Lower lobe of right lung (tissue), 2 donors: ENCODE measurements at regions not wholly inside any gene's neighbourhood (a gene's known extent, or its start where the extent isn't known, plus 50 kb on each side); places are given as distances from the start of the nearest gene placed in this dataset.

Source experiments
- ATAC-seq, 2 donors: fragments of 200-7000 bp; cut with Tn5 transposase; one replicate each; pipeline ENCODE4 v1.9.1; 2020 to 2022; ENCODE audit warnings: mild to moderate bottlenecking in 2 of 2, moderate library complexity in 2 of 2
- DNase-seq: peaks from one replicate; pipeline ENCODE4 v3.0.0-alpha.2; 2020
- H3K27ac ChIP-seq: fragments of 200-600 bp; one replicate; pipeline ENCODE4 v1.8.0; 2022
- H3K27me3 ChIP-seq: fragments of 200-600 bp; one replicate; pipeline ENCODE4 v1.8.0; 2022; ENCODE audit warnings: low read depth
- H3K36me3 ChIP-seq: fragments of 200-600 bp; one replicate; pipeline ENCODE4 v1.8.0; 2022; ENCODE audit warnings: mild to moderate bottlenecking
- H3K4me1 ChIP-seq: fragments of 200-600 bp; one replicate; pipeline ENCODE4 v1.8.0; 2022
- H3K4me3 ChIP-seq: fragments of 200-600 bp; one replicate; pipeline ENCODE4 v1.8.0; 2022; ENCODE audit warnings: mild to moderate bottlenecking
- H3K9me3 ChIP-seq: fragments of 200-600 bp; one replicate; pipeline ENCODE4 v1.8.0; 2022
- CTCF ChIP-seq: fragments of 200-600 bp; IDR thresholded peaks from one replicate; pipeline ENCODE4 v1.8.0; 2022; ENCODE audit warnings: antibody characterized with exemption, mild to moderate bottlenecking
- intact Hi-C: fragments of 100-400 bp; cut with DNase I; formaldehyde crosslinking; loops from one replicate; pipeline ENCODE4 v1.11.0; 2022
- donor health status: DM: no; HTN: yes; CAD: no; lungs with severe emphysema.

GRCh38 chr15:98286831-98287230 is 326.3 kb downstream of the ARRDC4 start:
- Histone ChIP-seq H3K36me3 (no peaks in the 10 kb centered on the region), H3K9me3 (no peaks in the 10 kb centered on the region), H3K4me1 (no peaks in the 10 kb centered on the region), H3K27ac (no peak overlapping the region), H3K27me3 (peaks cover 37% of the 10 kb centered on the region), H3K4me3 (no peak overlapping the region)
- ATAC-seq, result no peak
- TF ChIP-seq CTCF, result no peak
- DNase-seq, result no peak
- intact Hi-C loops, result no loop called here

DNA sequence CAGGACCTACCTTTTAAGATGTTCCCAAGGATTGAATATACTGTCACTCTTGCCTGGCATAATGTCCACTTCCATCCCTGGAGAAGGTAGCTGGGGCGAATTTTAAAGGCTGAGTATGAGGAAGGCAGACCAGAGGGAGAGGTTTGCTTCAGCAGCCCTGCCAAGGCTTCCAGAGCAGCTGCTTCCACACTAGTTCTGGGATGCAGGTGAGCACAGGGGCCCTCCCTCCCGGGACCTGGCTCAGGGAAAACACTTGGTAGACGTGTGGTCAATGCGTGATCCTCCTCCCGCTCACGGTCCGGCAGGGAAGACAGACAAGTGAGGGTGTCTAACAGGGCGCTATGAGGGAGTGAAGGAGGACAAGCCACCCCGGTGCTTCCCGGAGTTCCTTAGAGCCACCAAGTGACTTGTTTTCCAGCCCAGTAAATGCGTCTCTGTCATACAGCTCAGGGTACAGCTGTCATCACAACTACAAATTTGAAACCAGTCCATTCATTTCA is 327.6 kb downstream of the ARRDC4 start:
- intact Hi-C loops, result no loop called here
- H3K27me3 ChIP-seq, result peaks cover 47% of the 10 kb centered on the region
- H3K4me3 ChIP-seq, result no peak overlapping the region
- no peaks in the 10 kb centered on the region for H3K36me3 ChIP-seq
- no peak for TF ChIP-seq CTCF
- ATAC-seq, result no peak
- no peak overlapping the region for H3K27ac ChIP-seq
- DNase-seq, result no peak
- no peaks in the 10 kb centered on the region for H3K4me1 ChIP-seq
- no peaks in the 10 kb centered on the region for H3K9me3 ChIP-seq

- DNase-seq (no peak), ATAC-seq (no peak)
- no peak for TF ChIP-seq CTCF
- Histone ChIP-seq H3K27ac (no peak overlapping the region), H3K9me3 (no peaks in the 10 kb centered on the region), H3K4me3 (no peak overlapping the region), H3K36me3 (no peaks in the 10 kb centered on the region), H3K27me3 (peaks cover 51% of the 10 kb centered on the region), H3K4me1 (no peaks in the 10 kb centered on the region)
- intact Hi-C loops, result no loop called here
These were observed 329.2 kb downstream of the ARRDC4 start for GRCh38 chr15:98289747-98290146.

GRCh38 chr15:98292442-98293240 is 332.1 kb downstream of the ARRDC4 start:
- intact Hi-C loops, result no loop called here
- Histone ChIP-seq H3K27ac (no peak overlapping the region), H3K4me1 (no peaks in the 10 kb centered on the region), H3K9me3 (no peaks in the 10 kb centered on the region), H3K4me3 (no peak overlapping the region), H3K27me3 (peaks cover 45% of the 10 kb centered on the region), H3K36me3 (no peaks in the 10 kb centered on the region)
- peak; percentile 54 to 69 for ATAC-seq
- DNase-seq, result no peak
- TF ChIP-seq CTCF, result peak; percentile 51

DNA sequence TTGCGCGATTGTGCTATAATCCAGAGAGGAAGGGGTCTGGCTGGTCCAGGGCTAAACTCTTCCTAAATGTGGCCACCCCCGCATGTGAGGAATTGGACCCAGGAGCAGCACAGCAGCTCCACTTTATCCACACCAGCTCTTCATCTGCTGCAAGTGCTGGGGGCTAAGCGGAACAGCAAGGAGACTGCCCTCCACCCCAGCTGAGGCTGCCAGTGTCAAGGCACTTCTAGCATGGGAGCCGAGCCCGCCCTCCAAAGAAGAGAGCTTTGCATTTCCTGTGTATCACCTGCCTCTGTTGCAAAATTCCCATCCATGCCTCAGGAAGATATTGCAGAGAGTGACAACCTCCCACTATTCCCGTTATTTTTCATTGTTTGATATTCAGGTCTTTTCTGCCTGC is 333.6 kb downstream of the ARRDC4 start:
- H3K27ac ChIP-seq, result no peak overlapping the region
- peaks cover 33% of the 10 kb centered on the region for H3K27me3 ChIP-seq
- DNase-seq (no peak), ATAC-seq (no peak)
- H3K4me3 ChIP-seq, result no peak overlapping the region
- H3K9me3 ChIP-seq, result no peaks in the 10 kb centered on the region
- TF ChIP-seq CTCF, result no peak
- H3K36me3 ChIP-seq, result no peaks in the 10 kb centered on the region
- intact Hi-C loops, result no loop called here
- H3K4me1 ChIP-seq, result no peaks in the 10 kb centered on the region
